Lung (tissue), 11 donors: ENCODE measurements at regions not wholly inside any gene's neighbourhood (a gene's known extent, or its start where the extent isn't known, plus 50 kb on each side); places are given as distances from the start of the nearest gene placed in this dataset.

Experiments
- ATAC-seq: fragments of 200-7000 bp; cut with Tn5 transposase; one replicate; pipeline ENCODE4 v1.9.1; 2020; ENCODE audit warnings: moderate number of reproducible peaks; ENCODE audit not compliant: insufficient read depth, low FRiP score
- DNase-seq, 3 donors: peaks; one replicate each; pipeline ENCODE4 v3.0.0-alpha.2; 2013 to 2017
- H3K27ac ChIP-seq, 2 donors: one replicate each; pipeline ENCODE4 v1.5.1; 2013; ENCODE audit warnings: mild to moderate bottlenecking in 2 of 2, moderate library complexity in 2 of 2, control low read depth in 1 of 2, inconsistent platforms in 1 of 2, low read depth in 1 of 2, low read length in 1 of 2
- H3K27me3 ChIP-seq, 3 donors: one replicate each; pipeline ENCODE4 v1.5.1; 2013; ENCODE audit warnings: low read length in 2 of 3; ENCODE audit not compliant: control insufficient read depth in 3 of 3, insufficient read depth in 3 of 3
- H3K36me3 ChIP-seq, 4 donors: one replicate each; pipeline ENCODE4 v1.5.1; 2013; ENCODE audit warnings: low read length in 4 of 4, mild to moderate bottlenecking in 1 of 4, moderate library complexity in 1 of 4; ENCODE audit not compliant: control insufficient read depth in 4 of 4, insufficient read depth in 4 of 4
- H3K4me1 ChIP-seq, 5 donors: one replicate each; pipeline ENCODE4 v1.5.1; 2013; ENCODE audit warnings: low read length in 5 of 5, mild to moderate bottlenecking in 2 of 5, moderate library complexity in 1 of 5; ENCODE audit not compliant: control insufficient read depth in 5 of 5, insufficient read depth in 5 of 5
- H3K4me3 ChIP-seq: one replicate; pipeline ENCODE4 v1.5.1; 2013; ENCODE audit warnings: mild to moderate bottlenecking, control low read depth, moderate library complexity
- H3K9ac ChIP-seq, 2 donors: one replicate each; pipeline ENCODE4 v1.5.1; 2013; ENCODE audit warnings: low read length in 2 of 2, control low read depth in 1 of 2; ENCODE audit not compliant: insufficient read depth in 1 of 2
- H3K9me3 ChIP-seq, 4 donors: one replicate each; pipeline ENCODE4 v1.5.1; 2013; ENCODE audit warnings: low read length in 3 of 4, mild to moderate bottlenecking in 1 of 4, moderate library complexity in 1 of 4; ENCODE audit not compliant: control insufficient read depth in 4 of 4, insufficient read depth in 3 of 4
- WGBS, 2 donors: extraction: QIAGEN DNeasy Blood & Tissue Kit; methylation state at CpG; one replicate each; pipeline ENCODE4 v1.1.7; 2013; 5-methylcytosine and 5-hydroxymethylcytosine counted together
- TF ChIP-seq, protein P1 (sequence below): IDR thresholded peaks from 2 replicates; pipeline ENCODE4 v1.5.1; 2012; ENCODE audit warnings: mild to moderate bottlenecking; ENCODE audit errors: control extremely low read depth, extremely low read depth
- donor health status: control.
- donor health status: control.
- donor health status: Bipolar disorder and iron deficiency.
- donor health status: healthy.
- donor health status: DM: yes; HTN: yes; CAD: no.

DNA sequence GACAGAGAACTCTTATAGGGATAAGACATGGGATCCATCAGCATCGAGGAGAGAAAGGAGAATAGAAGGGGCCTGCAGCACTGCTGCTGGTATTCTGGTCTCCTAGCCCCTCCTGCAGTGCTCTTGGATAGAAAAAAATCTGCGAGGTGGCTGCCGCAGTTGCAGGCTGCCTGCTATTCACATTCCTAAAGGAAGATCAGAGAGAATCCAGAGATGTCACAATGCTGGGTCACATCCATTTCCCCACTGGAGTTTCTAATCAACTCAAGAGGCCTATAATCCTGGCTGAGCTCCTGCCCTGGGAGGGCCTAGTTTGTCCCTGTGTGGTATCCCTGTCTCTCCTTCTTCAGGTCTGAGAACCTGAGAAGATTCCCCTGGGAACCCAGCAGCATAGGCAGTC, 357.8 kb downstream of the MAFB start:
- no peak for ATAC-seq
- H3K36me3 ChIP-seq: no peaks in the 10 kb centered on the region
- no peak for DNase-seq
- H3K4me1 ChIP-seq: peaks cover 0 to 18% (median 7%) of the 10 kb centered on the region in 5 donors
- H3K4me3 ChIP-seq: no peak overlapping the region
- peaks cover 0 to 3% (median 0%) of the 10 kb centered on the region in 4 donors for H3K9me3 ChIP-seq
- TF ChIP-seq, protein P1, sequence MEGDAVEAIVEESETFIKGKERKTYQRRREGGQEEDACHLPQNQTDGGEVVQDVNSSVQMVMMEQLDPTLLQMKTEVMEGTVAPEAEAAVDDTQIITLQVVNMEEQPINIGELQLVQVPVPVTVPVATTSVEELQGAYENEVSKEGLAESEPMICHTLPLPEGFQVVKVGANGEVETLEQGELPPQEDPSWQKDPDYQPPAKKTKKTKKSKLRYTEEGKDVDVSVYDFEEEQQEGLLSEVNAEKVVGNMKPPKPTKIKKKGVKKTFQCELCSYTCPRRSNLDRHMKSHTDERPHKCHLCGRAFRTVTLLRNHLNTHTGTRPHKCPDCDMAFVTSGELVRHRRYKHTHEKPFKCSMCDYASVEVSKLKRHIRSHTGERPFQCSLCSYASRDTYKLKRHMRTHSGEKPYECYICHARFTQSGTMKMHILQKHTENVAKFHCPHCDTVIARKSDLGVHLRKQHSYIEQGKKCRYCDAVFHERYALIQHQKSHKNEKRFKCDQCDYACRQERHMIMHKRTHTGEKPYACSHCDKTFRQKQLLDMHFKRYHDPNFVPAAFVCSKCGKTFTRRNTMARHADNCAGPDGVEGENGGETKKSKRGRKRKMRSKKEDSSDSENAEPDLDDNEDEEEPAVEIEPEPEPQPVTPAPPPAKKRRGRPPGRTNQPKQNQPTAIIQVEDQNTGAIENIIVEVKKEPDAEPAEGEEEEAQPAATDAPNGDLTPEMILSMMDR: no peak
- peaks cover 0 to 2% (median 0%) of the 10 kb centered on the region in 3 donors for H3K27me3 ChIP-seq
- 85 to 91% methylated on average over 3 of the region's 3 CpGs for WGBS, 2 donors
- no peak overlapping the region for H3K9ac ChIP-seq
- no peak overlapping the region for H3K27ac ChIP-seq

DNA sequence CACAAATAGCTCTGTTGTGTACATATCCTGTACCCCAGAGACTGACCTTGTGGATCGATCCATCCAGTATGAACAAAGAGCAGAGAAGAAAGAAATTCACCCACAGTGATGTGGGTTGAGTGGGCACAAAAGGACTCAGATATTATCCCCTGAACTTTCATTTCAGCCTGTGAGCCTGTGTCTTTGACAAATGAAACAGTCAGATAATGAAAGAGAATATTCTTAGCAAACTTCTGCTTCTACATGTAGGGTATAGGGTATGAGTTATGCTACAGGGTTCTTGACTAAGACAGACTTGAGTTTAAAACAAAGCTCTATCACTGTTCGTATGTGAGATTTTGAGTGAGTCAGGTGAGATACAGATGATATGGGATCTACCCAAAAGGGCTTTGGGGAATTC, 359.7 kb downstream of the MAFB start:
- DNase-seq (no peak), ATAC-seq (no peak)
- Histone ChIP-seq H3K36me3 (no peaks in the 10 kb centered on the region), H3K27me3 (peaks cover 0 to 2% (median 0%) of the 10 kb centered on the region in 3 donors), H3K27ac (no peak overlapping the region), H3K4me1 (peaks cover 0 to 14% (median 5%) of the 10 kb centered on the region in 5 donors), H3K9ac (no peak overlapping the region), H3K4me3 (no peak overlapping the region), H3K9me3 (no peaks in the 10 kb centered on the region)
- 87 to 88% methylated on average over 2 of the region's 2 CpGs for WGBS, 2 donors
- TF ChIP-seq, protein P1: no peak

DNA sequence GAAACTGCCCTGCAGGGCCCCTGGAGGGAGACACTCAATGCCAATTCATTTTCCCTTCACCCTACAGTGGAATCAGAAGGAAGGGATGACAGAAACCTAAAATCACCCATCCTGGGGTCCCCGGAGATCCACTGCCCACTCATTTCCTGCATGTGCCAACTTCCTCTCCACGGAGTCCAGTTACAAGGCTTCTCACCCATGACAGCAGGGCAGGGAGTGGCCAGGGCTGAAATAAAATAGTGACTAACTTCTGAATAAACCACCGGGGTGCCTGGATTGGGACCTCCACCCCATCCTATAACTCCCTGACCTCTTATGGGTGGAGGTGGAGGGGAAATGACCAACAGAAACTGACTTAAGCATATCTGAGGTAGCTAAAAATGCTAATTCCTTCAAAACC, 362.3 kb downstream of the MAFB start:
- 31 to 42% methylated on average over 3 of the region's 3 CpGs for WGBS, 2 donors
- DNase-seq: no peak

More for the DNA sequence above, 362.3 kb downstream of the MAFB start:
- Histone ChIP-seq H3K36me3 (no peaks in the 10 kb centered on the region), H3K9ac (no peak overlapping the region), H3K4me3 (no peak overlapping the region), H3K27ac (no peak overlapping the region), H3K9me3 (no peaks in the 10 kb centered on the region), H3K27me3 (peaks cover 0 to 2% (median 0%) of the 10 kb centered on the region in 3 donors), H3K4me1 (peaks cover 0 to 6% (median 4%) of the 10 kb centered on the region in 5 donors)
- peak; percentile 35 for ATAC-seq
- TF ChIP-seq, protein P1: no peak
